Esophagus (tissue), 2 donors: ENCODE measurements at regions not wholly inside any gene's neighbourhood (a gene's known extent, or its start where the extent isn't known, plus 50 kb on each side); places are given as distances from the start of the nearest gene placed in this dataset.
A peak's percentile ranks its signal among the peaks of the same experiment; 100 is the strongest.
"Not testable (repeated sequence)": the region's sequence is repeated elsewhere in the genome, so short reads cannot be mapped to it uniquely, and the experiment has no call there.

Experiments used
- H3K27ac ChIP-seq, 2 donors: one replicate each; pipeline ENCODE4 v1.5.1; 2013; ENCODE audit warnings: low read depth in 2 of 2, mild to moderate bottlenecking in 2 of 2, inconsistent platforms in 1 of 2, low read length in 1 of 2, moderate library complexity in 1 of 2
- H3K27me3 ChIP-seq, 2 donors: one replicate each; pipeline ENCODE4 v1.6.1; 2013; ENCODE audit warnings: low read length in 2 of 2, control low read depth in 1 of 2, mild to moderate bottlenecking in 1 of 2; ENCODE audit not compliant: insufficient read depth in 2 of 2, control insufficient read depth in 1 of 2
- H3K36me3 ChIP-seq, 2 donors: one replicate each; pipeline ENCODE4 v1.6.1; 2013; ENCODE audit warnings: low read length in 1 of 2; ENCODE audit not compliant: control insufficient read depth in 2 of 2, insufficient read depth in 2 of 2
- H3K4me1 ChIP-seq, 2 donors: one replicate each; pipeline ENCODE4 v1.6.1; 2013; ENCODE audit warnings: low read length in 1 of 2; ENCODE audit not compliant: control insufficient read depth in 2 of 2, insufficient read depth in 2 of 2
- H3K4me3 ChIP-seq, 2 donors: one replicate each; pipeline ENCODE4 v1.5.1; 2013; ENCODE audit warnings: low read length in 2 of 2, mild to moderate bottlenecking in 2 of 2, low read depth in 1 of 2, moderate library complexity in 1 of 2
- H3K9me3 ChIP-seq, 2 donors: one replicate each; pipeline ENCODE4 v1.6.1; 2013; ENCODE audit warnings: mild to moderate bottlenecking in 2 of 2, low read depth in 1 of 2, low read length in 1 of 2, moderate library complexity in 1 of 2; ENCODE audit not compliant: control insufficient read depth in 2 of 2, insufficient read depth in 1 of 2
- WGBS, 2 donors: extraction: QIAGEN DNeasy Blood & Tissue Kit; methylation state at CpG; one replicate each; pipeline ENCODE4 v1.1.7; 2013; 5-methylcytosine and 5-hydroxymethylcytosine counted together
- donor health status: healthy with polysubstance abuse.
- donor health status: Bipolar disorder and iron deficiency.

- no peaks in the 10 kb centered on the region for H3K4me1 ChIP-seq
- H3K27ac ChIP-seq, result no peak overlapping the region
- H3K36me3 ChIP-seq, result no peaks in the 10 kb centered on the region
- H3K27me3 ChIP-seq, result no peaks in the 10 kb centered on the region
- WGBS, 2 donors, result 82 to 84% methylated on average over 2 of the region's 2 CpGs
- no peaks in the 10 kb centered on the region for H3K9me3 ChIP-seq
- no peak overlapping the region for H3K4me3 ChIP-seq
Observed at GRCh38 chr3:152210697-152211096, 58.0 kb upstream of the MBNL1 start.

GRCh38 chr3:152211655-152212054 lies 57.1 kb upstream of the MBNL1 start:
- Histone ChIP-seq H3K4me1 (no peaks in the 10 kb centered on the region), H3K27ac (no peak overlapping the region), H3K27me3 (no peaks in the 10 kb centered on the region), H3K36me3 (no peaks in the 10 kb centered on the region), H3K4me3 (no peak overlapping the region), H3K9me3 (no peaks in the 10 kb centered on the region)
- 70 to 93% methylated on average over 1 of the region's 1 CpG for WGBS, 2 donors

DNA sequence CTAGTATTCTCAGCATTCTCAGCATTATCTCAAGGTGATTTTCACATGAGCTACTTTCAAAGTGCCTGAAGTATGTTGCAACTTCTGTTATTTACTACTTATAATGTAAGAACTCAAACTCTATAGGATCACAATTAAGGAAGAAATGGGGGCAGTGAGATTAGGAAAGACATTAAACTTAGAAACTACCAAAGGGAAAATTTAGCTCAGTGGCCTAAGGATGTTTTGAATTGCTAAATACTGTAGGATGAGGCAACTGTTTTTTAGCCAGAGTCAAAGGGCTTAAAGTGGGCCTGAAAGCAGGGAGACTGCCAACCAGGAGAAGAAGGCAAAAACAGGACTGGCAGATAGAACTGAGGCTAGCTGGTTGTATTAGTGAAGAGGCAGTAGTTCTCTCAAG lies 55.5 kb upstream of the MBNL1 start:
- Histone ChIP-seq H3K27ac (peak overlapping the region in 1 of 2 donors; percentile 59), H3K27me3 (no peaks in the 10 kb centered on the region), H3K4me3 (no peak overlapping the region)

GRCh38 chr3:152213938-152214337 lies 54.8 kb upstream of the MBNL1 start:
- 71 to 97% methylated on average over 1 of the region's 1 CpG for WGBS, 2 donors
- Histone ChIP-seq H3K27ac (no peak overlapping the region), H3K36me3 (no peaks in the 10 kb centered on the region), H3K4me3 (no peak overlapping the region), H3K27me3 (no peaks in the 10 kb centered on the region), H3K9me3 (no peaks in the 10 kb centered on the region), H3K4me1 (no peaks in the 10 kb centered on the region)

More for the DNA sequence above, 55.5 kb upstream of the MBNL1 start:
- Histone ChIP-seq H3K4me1 (no peaks in the 10 kb centered on the region), H3K9me3 (no peaks in the 10 kb centered on the region), H3K36me3 (no peaks in the 10 kb centered on the region)

DNA sequence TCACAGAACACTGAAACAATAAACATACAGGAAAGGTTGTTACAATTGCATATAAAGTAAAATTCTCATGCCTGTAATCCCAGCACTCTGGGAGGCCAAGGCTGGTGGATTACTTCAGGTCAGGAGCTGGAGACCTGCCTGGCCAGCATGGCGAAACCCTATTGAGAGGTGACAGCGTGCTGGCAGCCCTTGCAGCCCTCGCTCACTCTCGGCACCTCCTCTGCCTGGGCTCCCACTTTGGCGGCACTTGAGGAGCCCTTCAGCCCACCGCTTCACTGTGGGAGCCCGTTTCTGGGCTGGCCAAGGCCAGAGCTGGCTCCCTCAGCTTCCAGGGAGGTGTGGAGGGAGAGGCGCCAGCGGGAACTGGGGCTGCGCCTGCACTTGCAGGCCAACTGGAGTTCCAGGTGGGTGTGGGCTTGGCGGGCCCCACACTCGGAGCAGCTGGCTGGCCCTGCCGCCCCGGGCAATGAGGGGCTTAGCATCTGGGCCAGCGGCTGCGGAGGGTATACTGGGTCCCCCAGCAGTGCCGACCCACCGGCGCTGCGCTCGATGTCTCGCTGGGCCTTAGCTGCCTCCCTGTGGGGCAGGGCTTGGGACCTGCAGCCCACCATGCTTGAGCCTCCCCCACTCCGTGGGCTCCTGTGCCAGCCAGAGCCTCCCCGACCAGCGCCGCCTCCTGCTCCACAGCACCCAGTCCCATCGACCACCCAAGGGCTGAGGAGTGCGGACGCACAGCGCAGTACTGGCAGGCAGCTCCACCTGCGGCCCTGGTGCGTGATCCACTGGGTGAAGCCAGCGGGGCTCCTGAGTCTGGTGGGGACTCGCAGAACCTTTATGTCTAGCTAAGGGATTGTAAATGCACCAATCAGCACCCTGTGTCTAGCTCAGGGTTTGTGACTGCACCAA lies 51.5 kb upstream of the MBNL1 start:
- H3K9me3 ChIP-seq, result not testable (repeated sequence)
- 97% methylated on average over 31 to 34 of the region's 34 CpGs for WGBS, 2 donors

DNA sequence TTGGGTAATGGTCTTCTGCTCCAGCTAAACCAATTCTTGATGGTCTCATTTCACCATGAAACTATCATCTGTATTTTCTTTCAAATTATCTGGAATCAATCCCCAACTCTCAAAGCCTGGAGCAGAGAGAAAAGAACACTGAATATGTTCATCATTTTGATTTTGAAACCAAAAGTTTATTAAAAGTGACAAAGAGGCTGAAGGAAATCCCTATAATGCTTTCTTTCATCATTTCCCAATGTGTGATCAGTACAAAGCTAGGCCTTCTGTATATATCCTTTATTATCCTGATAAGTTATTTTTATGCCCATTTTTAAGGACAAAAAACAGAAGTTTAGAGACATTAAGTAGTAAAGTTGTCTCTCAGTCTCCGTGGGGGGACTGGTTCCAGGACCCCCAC lies 50.1 kb upstream of the MBNL1 start:
- no peaks in the 10 kb centered on the region for H3K27me3 ChIP-seq
- H3K36me3 ChIP-seq, result no peaks in the 10 kb centered on the region
- H3K27ac ChIP-seq, result no peak overlapping the region
- WGBS, 2 donors, result 85 to 97% methylated on average over 1 of the region's 1 CpG
- H3K4me3 ChIP-seq, result no peak overlapping the region
- no peaks in the 10 kb centered on the region for H3K4me1 ChIP-seq
- no peaks in the 10 kb centered on the region for H3K9me3 ChIP-seq

More for the DNA sequence above, 51.5 kb upstream of the MBNL1 start:
- not testable (repeated sequence) for H3K4me3 ChIP-seq, H3K27me3 ChIP-seq, H3K27ac ChIP-seq, H3K4me1 ChIP-seq, H3K36me3 ChIP-seq
